PFSK-1 (cell line): ENCODE measurements at regions not wholly inside any gene's neighbourhood (a gene's known extent, or its start where the extent isn't known, plus 50 kb on each side); places are given as distances from the start of the nearest gene placed in this dataset.

Experiments
- FOXP2 ChIP-seq: optimal IDR thresholded peaks from 2 replicates; pipeline ENCODE3; 2011; ENCODE audit warnings: borderline replicate concordance, control low read depth, inconsistent platforms; ENCODE audit not compliant: insufficient read depth; ENCODE audit errors: extremely low read length, extremely low read depth
- POLR2AphosphoS5 ChIP-seq: IDR thresholded peaks from 2 replicates; pipeline ENCODE4 v1.6.1; 2012; ENCODE audit warnings: low read depth, mild to moderate bottlenecking, control low read depth, low read length, moderate library complexity
- REST ChIP-seq, 2 experiments: IDR thresholded peaks; 2 replicates each; pipeline versions ENCODE4 v1.6.1 to v1.8.0; 2011 to 2012; ENCODE audit warnings: low read depth in 2 of 2, low read length in 2 of 2, control low read depth in 1 of 2, inconsistent platforms in 1 of 2, mild to moderate bottlenecking in 1 of 2, moderate library complexity in 1 of 2; ENCODE audit not compliant: insufficient read depth in 1 of 2
- SIN3A ChIP-seq: IDR thresholded peaks from 2 replicates; pipeline ENCODE4 v1.6.1; 2012; ENCODE audit warnings: mild to moderate bottlenecking, low read length, moderate library complexity, borderline replicate concordance; ENCODE audit not compliant: insufficient read depth
- TAF1 ChIP-seq: IDR thresholded peaks from 2 replicates; pipeline ENCODE4 v1.6.1; 2012; ENCODE audit warnings: low read length, control low read depth, borderline replicate concordance; ENCODE audit not compliant: insufficient read depth

- TF ChIP-seq REST (IDR thresholded peaks at IDR 0.05; ENCODE audit: insufficient read depth in 1 of 2, low read depth in 2 of 2, low read length in 2 of 2) = no peak
- no peak for TF ChIP-seq POLR2AphosphoS5
- TF ChIP-seq TAF1 = no peak
- no peak for TF ChIP-seq SIN3A
- TF ChIP-seq FOXP2 = no peak
Observed at GRCh38 chr6:90654166-90654565, 67.3 kb upstream of the MAP3K7 start.

DNA sequence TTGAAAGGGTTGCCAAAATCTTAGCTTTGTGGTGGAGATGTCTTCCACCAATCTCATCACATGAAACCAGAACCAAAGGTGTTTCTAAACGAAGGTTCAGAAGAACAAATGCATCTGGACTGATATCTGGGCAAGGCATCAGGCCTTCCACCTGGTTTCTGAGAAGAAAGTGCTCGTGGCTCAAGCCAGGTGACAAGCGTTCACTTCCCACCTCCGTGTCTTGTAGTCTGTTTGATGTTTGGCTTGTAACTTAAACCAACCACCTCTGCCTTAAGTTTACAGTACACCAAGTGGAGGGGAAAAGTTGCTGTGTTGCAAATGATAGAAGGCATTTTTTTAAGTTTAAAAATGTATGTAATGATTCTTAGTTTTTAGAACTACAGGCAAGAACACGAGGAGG, 66.9 kb upstream of the MAP3K7 start:
- TF ChIP-seq FOXP2 = no peak
- no peak for TF ChIP-seq POLR2AphosphoS5
- TF ChIP-seq SIN3A = no peak
- TF ChIP-seq TAF1 = no peak
- TF ChIP-seq REST (IDR thresholded peaks at IDR 0.05; ENCODE audit: insufficient read depth in 1 of 2, low read depth in 2 of 2, low read length in 2 of 2) = no peak

DNA sequence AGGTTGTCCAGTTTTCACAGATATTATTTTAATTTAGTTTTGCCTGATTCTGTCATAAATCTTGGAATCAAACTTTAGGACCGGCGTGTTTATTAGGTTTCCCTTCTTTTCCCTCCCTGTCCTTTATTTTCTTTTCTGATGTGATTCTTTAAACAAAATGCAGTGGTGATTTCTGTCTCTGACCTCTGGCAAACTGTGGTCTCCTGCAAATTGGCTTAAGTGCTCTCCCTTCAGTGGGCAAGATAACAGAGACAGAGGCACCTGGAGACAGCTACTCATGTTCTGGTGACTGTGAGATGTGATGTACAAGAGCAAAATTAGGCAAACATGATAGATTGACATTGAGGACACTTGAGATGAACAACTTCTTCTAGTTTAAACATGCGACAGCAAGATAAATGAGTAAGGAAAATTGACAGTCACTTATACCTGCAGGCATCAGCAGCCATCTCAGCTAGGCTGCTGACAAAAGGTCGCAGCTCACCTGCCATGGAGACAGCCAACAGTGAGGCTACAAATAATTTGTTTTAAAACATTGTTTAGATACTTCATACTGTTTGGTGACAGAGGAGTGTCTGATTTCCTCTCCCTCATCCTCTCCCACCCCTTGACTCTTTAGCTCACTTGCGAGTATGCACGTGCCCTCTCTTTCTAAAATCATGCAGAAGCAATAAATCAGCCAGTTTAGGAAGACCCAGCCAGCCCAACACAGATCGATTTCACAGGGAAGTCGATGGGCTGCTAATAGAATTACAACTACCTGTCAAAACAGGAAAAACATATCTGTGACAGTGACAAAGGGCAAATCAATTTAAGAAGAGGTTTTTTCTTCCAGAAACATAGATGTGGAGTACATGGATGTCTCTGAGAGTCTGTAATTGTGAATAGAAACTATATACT, 63.4 kb upstream of the MAP3K7 start:
- TF ChIP-seq SIN3A = no peak
- no peak for TF ChIP-seq REST (IDR thresholded peaks at IDR 0.05; ENCODE audit: insufficient read depth in 1 of 2, low read depth in 2 of 2, low read length in 2 of 2)
- TF ChIP-seq FOXP2 = no peak
- no peak for TF ChIP-seq POLR2AphosphoS5
- no peak for TF ChIP-seq TAF1

GRCh38 chr6:90648873-90649272, 62.0 kb upstream of the MAP3K7 start:
- no peak for TF ChIP-seq POLR2AphosphoS5
- no peak for TF ChIP-seq TAF1
- no peak for TF ChIP-seq SIN3A
- no peak for TF ChIP-seq FOXP2
- no peak for TF ChIP-seq REST (IDR thresholded peaks at IDR 0.05; ENCODE audit: insufficient read depth in 1 of 2, low read depth in 2 of 2, low read length in 2 of 2)
